ENCODE measurements at regions not wholly inside any gene's neighbourhood (a gene's known extent, or its start where the extent isn't known, plus 50 kb on each side); places are given as distances from the start of the nearest gene placed in this dataset.

DNA sequence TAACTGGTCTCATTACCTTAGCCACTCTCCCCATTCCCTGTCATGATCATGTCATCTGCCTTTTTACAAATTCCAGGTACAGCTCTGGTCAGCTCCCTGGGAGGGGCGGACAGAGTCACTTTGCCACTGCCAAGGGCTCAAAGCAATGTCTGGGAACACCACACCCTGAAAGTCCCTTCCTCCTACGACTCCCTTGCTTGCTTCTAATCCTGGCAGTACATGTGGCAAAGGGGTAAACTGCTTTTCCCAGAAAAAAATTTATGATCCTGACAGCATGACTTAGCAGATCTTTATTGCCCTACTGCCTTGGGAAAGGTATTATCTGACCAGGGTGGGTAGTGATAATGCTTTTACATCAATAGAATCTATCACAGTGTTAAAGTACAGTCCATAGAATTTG is 376.0 kb upstream of the PDE3A start:
- Histone ChIP-seq H2BK5ac (ENCODE audit: low read depth, low read length, poor library complexity, severe bottlenecking) (no peak overlapping the region), H2BK15ac (ENCODE audit: low read depth, low read length) (no peak overlapping the region), H4K91ac (ENCODE audit: insufficient read depth, low read depth, low read length) (no peak overlapping the region), H4K20me1 (ENCODE audit: insufficient read depth, low read length) (no peaks in the 10 kb centered on the region), H3K79me1 (ENCODE audit: low read depth in 1 of 2, low read length in 2 of 2) (no peaks in the 10 kb centered on the region), H3K4me1 (ENCODE audit: control insufficient read depth, insufficient read depth, low read length) (peaks cover 3% of the 10 kb centered on the region), H2BK120ac (ENCODE audit: low read depth, low read length) (no peak overlapping the region), H4K5ac (ENCODE audit: low read depth, low read length) (no peak overlapping the region), H3K9ac (ENCODE audit: low read depth, low read length) (no peak overlapping the region), H3K4me2 (ENCODE audit: low read depth, low read length) (no peak overlapping the region), H3K27me3 (ENCODE audit: control insufficient read depth, insufficient read depth, low read length) (no peaks in the 10 kb centered on the region), H3K18ac (ENCODE audit: low read depth, low read length) (no peak overlapping the region), H3K36me3 (ENCODE audit: control insufficient read depth, insufficient read depth, low read length) (no peaks in the 10 kb centered on the region), H3K4me3 (ENCODE audit: insufficient read depth, low read depth, low read length) (no peak overlapping the region), H2BK20ac (ENCODE audit: low read depth, low read length) (no peak overlapping the region), H3K4ac (ENCODE audit: low read depth, low read length) (no peak overlapping the region), H3K14ac (replicated peaks; ENCODE audit: low read depth, low read length) (no peak overlapping the region), H3K9me1 (ENCODE audit: insufficient read depth, low read length) (no peaks in the 10 kb centered on the region; the same call in 1 of the 2 replicates), H2AFZ (replicated peaks; ENCODE audit: low read length, poor library complexity) (no peak overlapping the region), H2AK5ac (ENCODE audit: low read depth, low read length) (no peak overlapping the region), H3K9me3 (ENCODE audit: control insufficient read depth, insufficient read depth, low read length) (no peaks in the 10 kb centered on the region), H3K27ac (ENCODE audit: insufficient read depth, low read length) (no peak overlapping the region), H3K56ac (ENCODE audit: extremely low read depth, insufficient read depth, low read length) (no peak overlapping the region), H2AK9ac (replicated peaks; ENCODE audit: low read depth, low read length, poor library complexity) (no peak overlapping the region), H4K8ac (ENCODE audit: low read depth in 2 of 2, low read length in 2 of 2) (no peak overlapping the region), H3K23ac (ENCODE audit: low read depth, low read length) (no peak overlapping the region)
- in situ Hi-C loops (cut with MboI; ENCODE audit: low sequenced_read_pairs), result loop anchor here (25.0 kb wide), 1 partner anchor 230 kb away; no protein-coding TSS in a partner anchor
- ATAC-seq (ENCODE audit: low read depth) (no peak), DNase-seq (no peak)
- no CpG with 5 or more reads among the region's 2 CpGs for WGBS, 2 experiments (ENCODE audit: extremely low coverage in 2 of 2, insufficient read length in 1 of 2)
- POLR2A ChIA-PET (ENCODE audit: unreplicated experiment), result no interaction called here
- intact Hi-C loops (cut with micrococcal nuclease), result no loop called here
- no TSS peak for BruUV-seq (replicated peaks)
- dilution Hi-C loops (cut with HindIII; ENCODE audit: low sequenced_read_pairs, unreplicated experiment), result no loop called here
- TF ChIP-seq FOS (IDR thresholded peaks at IDR 0.05; ENCODE audit: low read depth, low read length) (no peak), NFE2L2 (IDR thresholded peaks at IDR 0.05; ENCODE audit: low read depth, low read length) (no peak), MAFK (IDR thresholded peaks at IDR 0.05; ENCODE audit: low read depth, low read length) (no peak), RFX5 (IDR thresholded peaks at IDR 0.05; ENCODE audit: low read depth, low read length) (no peak), MAZ (IDR thresholded peaks at IDR 0.05; ENCODE audit: borderline replicate concordance, low read depth, low read length) (no peak), MXI1 (IDR thresholded peaks at IDR 0.05; ENCODE audit: borderline replicate concordance, low read depth, low read length) (no peak), RAD21 (IDR thresholded peaks at IDR 0.05; ENCODE audit: low read length) (no peak), SMC3 (IDR thresholded peaks at IDR 0.05; ENCODE audit: low read depth, low read length) (no peak), CEBPB (IDR thresholded peaks at IDR 0.05; ENCODE audit: low read depth, low read length) (no peak), POLR2A (IDR thresholded peaks at IDR 0.05; ENCODE audit: low read depth, low read length) (no peak), BHLHE40 (IDR thresholded peaks at IDR 0.05; ENCODE audit: low read depth, low read length) (no peak), RCOR1 (IDR thresholded peaks at IDR 0.05; ENCODE audit: insufficient replicate concordance, low read length) (no peak), CHD1 (IDR thresholded peaks at IDR 0.05; ENCODE audit: low read depth, low read length) (no peak)
- TF ChIP-seq, protein P1, sequence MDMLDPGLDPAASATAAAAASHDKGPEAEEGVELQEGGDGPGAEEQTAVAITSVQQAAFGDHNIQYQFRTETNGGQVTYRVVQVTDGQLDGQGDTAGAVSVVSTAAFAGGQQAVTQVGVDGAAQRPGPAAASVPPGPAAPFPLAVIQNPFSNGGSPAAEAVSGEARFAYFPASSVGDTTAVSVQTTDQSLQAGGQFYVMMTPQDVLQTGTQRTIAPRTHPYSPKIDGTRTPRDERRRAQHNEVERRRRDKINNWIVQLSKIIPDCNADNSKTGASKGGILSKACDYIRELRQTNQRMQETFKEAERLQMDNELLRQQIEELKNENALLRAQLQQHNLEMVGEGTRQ (IDR thresholded peaks at IDR 0.05; ENCODE audit: low read depth, low read length), result no peak
- TF ChIP-seq, protein P2, sequence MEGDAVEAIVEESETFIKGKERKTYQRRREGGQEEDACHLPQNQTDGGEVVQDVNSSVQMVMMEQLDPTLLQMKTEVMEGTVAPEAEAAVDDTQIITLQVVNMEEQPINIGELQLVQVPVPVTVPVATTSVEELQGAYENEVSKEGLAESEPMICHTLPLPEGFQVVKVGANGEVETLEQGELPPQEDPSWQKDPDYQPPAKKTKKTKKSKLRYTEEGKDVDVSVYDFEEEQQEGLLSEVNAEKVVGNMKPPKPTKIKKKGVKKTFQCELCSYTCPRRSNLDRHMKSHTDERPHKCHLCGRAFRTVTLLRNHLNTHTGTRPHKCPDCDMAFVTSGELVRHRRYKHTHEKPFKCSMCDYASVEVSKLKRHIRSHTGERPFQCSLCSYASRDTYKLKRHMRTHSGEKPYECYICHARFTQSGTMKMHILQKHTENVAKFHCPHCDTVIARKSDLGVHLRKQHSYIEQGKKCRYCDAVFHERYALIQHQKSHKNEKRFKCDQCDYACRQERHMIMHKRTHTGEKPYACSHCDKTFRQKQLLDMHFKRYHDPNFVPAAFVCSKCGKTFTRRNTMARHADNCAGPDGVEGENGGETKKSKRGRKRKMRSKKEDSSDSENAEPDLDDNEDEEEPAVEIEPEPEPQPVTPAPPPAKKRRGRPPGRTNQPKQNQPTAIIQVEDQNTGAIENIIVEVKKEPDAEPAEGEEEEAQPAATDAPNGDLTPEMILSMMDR (conservative IDR thresholded peaks at IDR 0.05; ENCODE audit: low read depth, low read length), result no peak
- TF ChIP-seq, protein P3, sequence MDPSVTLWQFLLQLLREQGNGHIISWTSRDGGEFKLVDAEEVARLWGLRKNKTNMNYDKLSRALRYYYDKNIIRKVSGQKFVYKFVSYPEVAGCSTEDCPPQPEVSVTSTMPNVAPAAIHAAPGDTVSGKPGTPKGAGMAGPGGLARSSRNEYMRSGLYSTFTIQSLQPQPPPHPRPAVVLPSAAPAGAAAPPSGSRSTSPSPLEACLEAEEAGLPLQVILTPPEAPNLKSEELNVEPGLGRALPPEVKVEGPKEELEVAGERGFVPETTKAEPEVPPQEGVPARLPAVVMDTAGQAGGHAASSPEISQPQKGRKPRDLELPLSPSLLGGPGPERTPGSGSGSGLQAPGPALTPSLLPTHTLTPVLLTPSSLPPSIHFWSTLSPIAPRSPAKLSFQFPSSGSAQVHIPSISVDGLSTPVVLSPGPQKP (IDR thresholded peaks at IDR 0.05; ENCODE audit: borderline replicate concordance, low read depth, low read length), result no peak
- CTCF ChIA-PET, result no interaction called here
